ENCODE measurements at regions not wholly inside any gene's neighbourhood (a gene's known extent, or its start where the extent isn't known, plus 50 kb on each side); places are given as distances from the start of the nearest gene placed in this dataset.

- no peak for TF ChIP-seq CTCF (IDR thresholded peaks at IDR 0.05)
- TF ChIP-seq POLR2A (IDR thresholded peaks at IDR 0.05) = no peak
- no peak for TF ChIP-seq EP300 (IDR thresholded peaks at IDR 0.05)
- no peak for TF ChIP-seq POLR2AphosphoS5 (IDR thresholded peaks at IDR 0.05)
Measured at GRCh38 chr10:71075086-71075758, 137.1 kb upstream of the UNC5B start.

Measured in upper lobe of left lung (tissue), 4 donors.